SK-N-DZ (cell line): ENCODE measurements at regions not wholly inside any gene's neighbourhood (a gene's known extent, or its start where the extent isn't known, plus 50 kb on each side); places are given as distances from the start of the nearest gene placed in this dataset.
A peak's percentile ranks its signal among the peaks of the same experiment; 100 is the strongest.

Experiments used
- DNase-seq: peaks from one replicate; pipeline ENCODE4 v3.0.0-alpha.2; 2015; ENCODE audit warnings: low spot score

GRCh38 chr3:117645561-117646242, 936.1 kb downstream of the TUSC7 start:
- DNase-seq, result no peak

GRCh38 chr3:117647435-117647834, 937.9 kb downstream of the TUSC7 start:
- DNase-seq, result no peak

- DNase-seq, result no peak
Measured at GRCh38 chr3:117651246-117651645, 941.7 kb downstream of the TUSC7 start.

DNA sequence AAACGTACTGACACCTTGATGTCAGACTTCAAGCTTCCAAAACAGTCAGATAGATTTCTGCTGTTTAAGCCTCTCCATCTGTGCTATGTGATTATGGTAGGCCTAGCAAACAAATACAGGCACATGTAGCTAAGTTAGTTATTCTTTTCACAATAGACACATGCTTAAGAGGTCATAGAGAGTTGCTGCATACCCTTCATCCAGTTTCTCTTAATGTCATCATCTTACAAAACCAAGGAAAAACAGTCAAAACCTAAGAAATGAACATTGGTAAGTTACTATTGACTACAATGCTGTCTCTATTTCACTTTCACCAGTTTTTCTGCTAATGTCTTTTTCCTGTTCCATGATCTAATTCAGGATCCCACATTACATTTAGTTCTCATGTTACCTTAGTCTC, 946.8 kb downstream of the TUSC7 start:
- no peak for DNase-seq

GRCh38 chr3:117657278-117657677, 947.7 kb downstream of the TUSC7 start:
- no peak for DNase-seq

- DNase-seq, result no peak
Measured at GRCh38 chr3:117660941-117661817, 951.6 kb downstream of the TUSC7 start.

- no peak for DNase-seq
Measured at GRCh38 chr3:117661818-117662095, 952.2 kb downstream of the TUSC7 start.

DNA sequence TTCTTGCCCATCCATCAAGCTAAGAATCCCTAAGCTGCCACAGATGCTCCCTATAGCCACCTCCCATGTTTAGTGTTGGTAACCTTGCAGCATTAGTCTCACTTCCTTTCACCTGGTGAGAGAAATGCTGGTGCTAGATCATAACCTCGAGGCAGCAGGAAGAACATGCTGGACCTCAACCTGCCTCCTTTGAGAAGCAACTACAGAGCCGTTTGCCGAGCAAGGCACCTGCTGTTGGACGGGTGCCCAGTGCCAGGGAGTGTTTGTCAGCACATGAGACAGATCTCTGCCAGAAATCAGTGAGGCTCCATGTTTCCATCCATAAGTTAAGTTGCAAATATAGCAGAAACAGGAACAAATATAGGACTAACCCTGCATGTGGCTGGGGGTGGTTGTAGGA, 955.7 kb downstream of the TUSC7 start:
- DNase-seq, result peak; percentile 24

- peak; percentile 48 for DNase-seq
Measured at GRCh38 chr3:117666325-117666724, 956.7 kb downstream of the TUSC7 start.

GRCh38 chr3:117666812-117667211, 957.2 kb downstream of the TUSC7 start:
- DNase-seq, result no peak

GRCh38 chr3:117669774-117670173, 960.2 kb downstream of the TUSC7 start:
- no peak for DNase-seq

GRCh38 chr3:117671722-117672318, 962.2 kb downstream of the TUSC7 start:
- DNase-seq, result peak; percentile 83

- DNase-seq, result no peak
Measured at GRCh38 chr3:117674321-117674720, 964.7 kb downstream of the TUSC7 start.

DNA sequence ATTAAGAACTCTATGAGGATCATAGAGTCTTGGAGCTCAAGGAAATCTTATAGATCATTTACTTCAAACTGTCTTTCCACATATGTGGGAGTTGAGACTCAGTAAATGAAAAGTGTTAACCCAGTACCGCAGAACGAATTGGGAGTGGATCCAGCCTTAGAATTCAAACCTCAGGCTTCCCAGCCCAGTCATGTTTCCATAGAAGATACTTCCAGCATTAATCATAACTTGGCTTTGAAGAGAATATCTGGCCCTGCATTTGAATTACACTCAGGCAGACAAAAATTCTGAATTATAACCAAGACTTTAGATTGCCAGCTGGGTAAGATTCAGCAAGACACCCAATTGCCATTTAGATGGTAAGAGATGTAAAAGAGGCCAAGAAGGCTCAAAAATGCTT, 972.0 kb downstream of the TUSC7 start:
- no peak for DNase-seq

- DNase-seq, result no peak
Measured at GRCh38 chr3:117687096-117687495, 977.5 kb downstream of the TUSC7 start.

- DNase-seq, result no peak
Measured at GRCh38 chr3:117688583-117688982, 979.0 kb downstream of the TUSC7 start.

- no peak for DNase-seq
Measured at GRCh38 chr3:117691526-117691925, 981.9 kb downstream of the TUSC7 start.

GRCh38 chr3:117692416-117692995, 982.9 kb downstream of the TUSC7 start:
- DNase-seq, result no peak

GRCh38 chr3:117695321-117695720, 985.7 kb downstream of the TUSC7 start:
- DNase-seq, result no peak

- no peak for DNase-seq
Measured at GRCh38 chr3:117695871-117696645, 986.5 kb downstream of the TUSC7 start.

DNA sequence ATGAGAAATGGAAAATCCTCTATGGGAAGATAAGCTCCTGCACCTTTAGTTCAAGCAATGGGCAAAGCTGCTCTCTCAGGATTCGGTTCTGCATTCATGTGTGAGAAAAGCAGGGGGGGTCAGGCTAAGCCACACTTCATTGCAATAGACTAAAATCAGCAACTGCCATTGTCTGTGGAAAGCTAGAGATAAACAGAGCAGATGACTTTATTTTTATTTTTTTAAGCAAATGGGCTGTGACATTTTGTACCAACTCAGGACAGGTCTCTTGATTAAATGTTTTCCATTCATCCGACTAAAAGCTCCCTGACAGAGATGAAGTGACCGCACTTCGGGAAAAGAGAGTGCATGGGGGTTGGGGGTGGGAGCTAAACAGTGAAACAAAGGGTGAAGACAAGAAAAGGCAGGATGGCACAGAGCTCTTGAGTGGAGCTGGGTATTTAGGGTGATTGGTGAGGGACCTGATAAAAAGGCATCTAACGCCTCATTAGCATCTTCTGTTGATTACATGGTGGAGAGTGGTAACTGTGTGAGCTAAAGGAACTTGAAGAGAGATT, 987.4 kb downstream of the TUSC7 start:
- DNase-seq, result no peak
